HL-60 (cell line): ENCODE measurements at regions not wholly inside any gene's neighbourhood (a gene's known extent, or its start where the extent isn't known, plus 50 kb on each side); places are given as distances from the start of the nearest gene placed in this dataset.

Experiments
- DNase-seq, 2 experiments: peaks; one replicate each; pipeline ENCODE4 v3.0.0-alpha.2; 2010 to 2020; ENCODE audit warnings: low read depth in 1 of 2, low spot score in 1 of 2
- H3K27ac ChIP-seq: fragments of 250-450 bp; sonication (Bioruptor Pico); replicated peaks from 2 replicates; pipeline ENCODE4 v1.5.1; 2020; ENCODE audit warnings: mild to moderate bottlenecking, moderate library complexity
- H3K27me3 ChIP-seq: fragments of 250-450 bp; sonication (Bioruptor Pico); 2 replicates; pipeline ENCODE4 v1.5.1; 2021; ENCODE audit warnings: mild to moderate bottlenecking, moderate library complexity; ENCODE audit not compliant: insufficient read depth, poor library complexity, severe bottlenecking
- H3K4me3 ChIP-seq: replicated peaks from 2 replicates; pipeline ENCODE4 v1.5.1; 2011; ENCODE audit warnings: mild to moderate bottlenecking, control low read depth, low read length; ENCODE audit not compliant: insufficient read depth
- CTCF ChIP-seq: IDR thresholded peaks from one replicate; pipeline ENCODE4 v1.5.1; 2011; ENCODE audit warnings: low read length, control low read depth, inconsistent platforms; ENCODE audit not compliant: insufficient read depth
- GABPA ChIP-seq: IDR thresholded peaks from 2 replicates; pipeline ENCODE4 v1.6.1; 2012; ENCODE audit warnings: low read depth
- POLR2AphosphoS5 ChIP-seq: IDR thresholded peaks from 2 replicates; pipeline ENCODE4 v1.6.1; 2012; ENCODE audit warnings: low read depth
- REST ChIP-seq: IDR thresholded peaks from 2 replicates; pipeline ENCODE4 v1.6.1; 2012; ENCODE audit warnings: low read depth; ENCODE audit not compliant: insufficient replicate concordance
- SPI1 ChIP-seq: IDR thresholded peaks from 2 replicates; pipeline ENCODE4 v1.6.1; 2012; ENCODE audit warnings: low read depth, mild to moderate bottlenecking, borderline replicate concordance

- Histone ChIP-seq H3K4me3 (no peak overlapping the region), H3K27ac (no peak overlapping the region), H3K27me3 (no peaks in the 10 kb centered on the region)
- DNase-seq: no peak
- TF ChIP-seq GABPA (no peak), REST (no peak), CTCF (no peak), SPI1 (peak; percentile 55)
Measured at GRCh38 chr13:33723365-33723764, 94.6 kb upstream of the RFC3 start.

- H3K27me3 ChIP-seq: no peaks in the 10 kb centered on the region
- H3K27ac ChIP-seq: no peak overlapping the region
- peak in 1 of 2 experiments; percentile 86 for DNase-seq
- no peak overlapping the region for H3K4me3 ChIP-seq
- peak; percentile 24 for TF ChIP-seq CTCF
- TF ChIP-seq GABPA: no peak
- no peak for TF ChIP-seq POLR2AphosphoS5
Measured at GRCh38 chr13:33723772-33724435, 94.0 kb upstream of the RFC3 start.

GRCh38 chr13:33725340-33725739 is 92.6 kb upstream of the RFC3 start:
- no peak for DNase-seq
- no peaks in the 10 kb centered on the region for H3K27me3 ChIP-seq
- no peak overlapping the region for H3K27ac ChIP-seq
- TF ChIP-seq REST (no peak), CTCF (no peak), SPI1 (no peak), GABPA (no peak), POLR2AphosphoS5 (no peak)
- H3K4me3 ChIP-seq: no peak overlapping the region

GRCh38 chr13:33727297-33728083 is 90.5 kb upstream of the RFC3 start:
- Histone ChIP-seq H3K4me3 (no peak overlapping the region), H3K27ac (peak overlapping the region; percentile 76), H3K27me3 (no peaks in the 10 kb centered on the region)
- TF ChIP-seq CTCF (no peak), GABPA (no peak), SPI1 (no peak), REST (no peak), POLR2AphosphoS5 (no peak)
- DNase-seq: no peak
